NT2/D1 (cell line): ENCODE measurements at regions not wholly inside any gene's neighbourhood (a gene's known extent, or its start where the extent isn't known, plus 50 kb on each side); places are given as distances from the start of the nearest gene placed in this dataset.
"Not testable (repeated sequence)": the region's sequence is repeated elsewhere in the genome, so short reads cannot be mapped to it uniquely, and the experiment has no call there.

ENCODE experiments used
- SUZ12 ChIP-seq: IDR thresholded peaks from 2 replicates; pipeline ENCODE4 v1.6.1; 2011; ENCODE audit not compliant: insufficient read length, insufficient read depth; ENCODE audit errors: extremely low read depth
- YY1 ChIP-seq: IDR thresholded peaks from 2 replicates; pipeline ENCODE4 v1.6.1; 2011; ENCODE audit not compliant: insufficient read length, insufficient read depth
- ZNF274 ChIP-seq: IDR thresholded peaks from 2 replicates; pipeline ENCODE4 v1.6.1; 2011; ENCODE audit warnings: mild to moderate bottlenecking, low read depth, low read length

GRCh38 chrX:45400951-45401725 lies 200.5 kb upstream of the DIPK2B start:
- not testable (repeated sequence) for TF ChIP-seq YY1, SUZ12, ZNF274
